SK-N-SH (cell line): ENCODE measurements at regions not wholly inside any gene's neighbourhood (a gene's known extent, or its start where the extent isn't known, plus 50 kb on each side); places are given as distances from the start of the nearest gene placed in this dataset.

Experiments
- CTCF ChIA-PET: fragments of 300-600, 350-600 bp; formaldehyde crosslinking; extraction: SDS; loops from one replicate; lab custom pipeline; 2021; lab: Yijun Ruan, JAX
- POLR2A ChIA-PET: fragments of 350-600 bp; sonication (Branson Sonifier 250); formaldehyde crosslinking; extraction: SDS; loops from one replicate; lab custom pipeline; 2020; ENCODE audit warnings: antibody characterized with exemption, inconsistent platforms; lab: Yijun Ruan, JAX
- DNase-seq: peaks from one replicate; pipeline ENCODE4 v3.0.0; 2012
- H2AFZ ChIP-seq: fragments of 200-600 bp; sonication (generic); 2 replicates; pipeline ENCODE4 v1.8.1; 2016; ENCODE audit warnings: antibody characterized with exemption, mild to moderate bottlenecking, low read depth
- H3F3A ChIP-seq: fragments of 200-600 bp; sonication (generic); replicated peaks from 2 replicates; pipeline ENCODE3; 2016; ENCODE audit warnings: antibody characterized with exemption, mild to moderate bottlenecking; ENCODE audit not compliant: insufficient read depth
- H3K27ac ChIP-seq, 2 experiments: fragments of 200-500 bp in 1 of 2; fragments of 200-600 bp in 1 of 2; sonication (Bioruptor generic) in 1 of 2; sonication (generic), shearing (Covaris generic) in 1 of 2; 2 replicates each; pipeline versions ENCODE4 v1.5.1 to v1.6.1; 2014 to 2016; ENCODE audit warnings: low read depth in 2 of 2, inconsistent platforms in 1 of 2, low read length in 1 of 2, mild to moderate bottlenecking in 1 of 2, mixed read lengths in 1 of 2
- H3K27me3 ChIP-seq: fragments of 200-600 bp; sonication (generic), shearing (Covaris generic); 2 replicates; pipeline ENCODE4 v1.6.1; 2016; ENCODE audit warnings: mixed run types; ENCODE audit not compliant: insufficient read depth
- H3K36me3 ChIP-seq, 2 experiments: fragments of 200-500 bp in 1 of 2; fragments of 200-600 bp in 1 of 2; sonication (Bioruptor generic) in 1 of 2; sonication (generic) in 1 of 2; replicated peaks in 1 of 2; 2 replicates each; pipeline versions ENCODE3 to v1.5.1; 2014 to 2016; ENCODE audit warnings: low read length in 1 of 2, mild to moderate bottlenecking in 1 of 2; ENCODE audit not compliant: insufficient read depth in 2 of 2, control insufficient read depth in 1 of 2
- H3K4me1 ChIP-seq, 2 experiments: fragments of 200-500 bp in 1 of 2; fragments of 200-600 bp in 1 of 2; sonication (Bioruptor generic) in 1 of 2; sonication (generic), shearing (Covaris generic) in 1 of 2; 2 replicates each; pipeline versions ENCODE4 v1.5.1 to v1.6.1; 2014 to 2016; ENCODE audit warnings: low read depth in 1 of 2, low read length in 1 of 2, mixed run types in 1 of 2; ENCODE audit not compliant: insufficient read depth in 2 of 2, control insufficient read depth in 1 of 2
- H3K4me2 ChIP-seq: fragments of 200-600 bp; sonication (generic), shearing (Covaris generic); 2 replicates; pipeline ENCODE4 v1.6.1; 2017; ENCODE audit warnings: mixed run types
- H3K4me3 ChIP-seq, 2 experiments: fragments of 200-500 bp in 1 of 2; fragments of 200-600 bp in 1 of 2; sonication (Bioruptor generic) in 1 of 2; sonication (generic), shearing (Covaris generic) in 1 of 2; 2 replicates each; pipeline versions ENCODE4 v1.5.1 to v1.8.1; 2014 to 2016; ENCODE audit warnings: low read depth in 2 of 2, inconsistent platforms in 1 of 2, low read length in 1 of 2, mild to moderate bottlenecking in 1 of 2, mixed read lengths in 1 of 2, moderate library complexity in 1 of 2
- H3K79me2 ChIP-seq: fragments of 200-600 bp; sonication (generic); 2 replicates; pipeline ENCODE4 v1.8.1; 2017; ENCODE audit warnings: mild to moderate bottlenecking; ENCODE audit not compliant: insufficient read depth
- H3K9ac ChIP-seq: fragments of 200-600 bp; sonication (generic); 2 replicates; pipeline ENCODE4 v1.6.1; 2017; ENCODE audit warnings: mixed run types
- H3K9me2 ChIP-seq: fragments of 200-600 bp; sonication (generic); 2 replicates; pipeline ENCODE4 v1.6.1; 2017; ENCODE audit warnings: mixed run types
- H3K9me3 ChIP-seq: fragments of 200-600 bp; sonication (generic); 2 replicates; pipeline ENCODE4 v1.6.1; 2017; ENCODE audit warnings: mixed run types, mild to moderate bottlenecking, moderate library complexity
- H4K20me1 ChIP-seq: fragments of 200-600 bp; sonication (generic); 2 replicates; pipeline ENCODE4 v1.6.1; 2017; ENCODE audit warnings: mild to moderate bottlenecking, mixed run types; ENCODE audit not compliant: insufficient read depth
- FOSL2 ChIP-seq: IDR thresholded peaks from 2 replicates; pipeline ENCODE4 v1.4.0; 2012; ENCODE audit warnings: low read depth, mild to moderate bottlenecking, moderate library complexity, borderline replicate concordance
- JUND ChIP-seq: IDR thresholded peaks from 2 replicates; pipeline ENCODE4 v1.4.0; 2012
- MAX ChIP-seq: IDR thresholded peaks from 2 replicates; pipeline ENCODE4 v1.4.0; 2012; ENCODE audit warnings: low read depth
- MEF2A ChIP-seq: IDR thresholded peaks from 2 replicates; pipeline ENCODE4 v1.4.0; 2012; ENCODE audit warnings: low read depth, borderline replicate concordance
- PBX3 ChIP-seq: IDR thresholded peaks from 2 replicates; pipeline ENCODE4; 2012
- POLR2AphosphoS5 ChIP-seq: IDR thresholded peaks from 2 replicates; pipeline ENCODE4 v1.6.1; 2012; ENCODE audit warnings: low read depth, low read length
- RFX5 ChIP-seq: IDR thresholded peaks from 2 replicates; pipeline ENCODE4 v1.6.1; 2012; ENCODE audit warnings: mild to moderate bottlenecking, improper control_type of control experiment, low read length
- SIN3A ChIP-seq: IDR thresholded peaks from 2 replicates; pipeline ENCODE4 v1.6.1; 2012; ENCODE audit warnings: low read depth, mild to moderate bottlenecking, low read length, moderate library complexity, borderline replicate concordance
- SMC3 ChIP-seq: IDR thresholded peaks from 2 replicates; pipeline ENCODE4 v1.6.1; 2012; ENCODE audit warnings: low read depth, low read length, improper control_type of control experiment
- TAF1 ChIP-seq: IDR thresholded peaks from 2 replicates; pipeline ENCODE4 v1.6.1; 2012; ENCODE audit warnings: low read depth, mild to moderate bottlenecking, low read length, moderate library complexity, borderline replicate concordance
- USF2 ChIP-seq: fragments of 150-350 bp; IDR thresholded peaks from 2 replicates; pipeline ENCODE4 v1.6.1; 2017; ENCODE audit warnings: antibody characterized with exemption, low read length, low read depth, borderline replicate concordance
- ZBTB33 ChIP-seq: IDR thresholded peaks from 2 replicates; pipeline ENCODE4 v1.4.0; 2012; ENCODE audit warnings: low read depth, borderline replicate concordance
- WGBS: methylation state at CpG from one replicate; pipeline ENCODE4 v1.1.6; 2017; ENCODE audit warnings: low lambda C conversion rate; 5-methylcytosine and 5-hydroxymethylcytosine counted together

- POLR2A ChIA-PET: no interaction called here
Observed at GRCh38 chr4:17380347-17380746, 131.5 kb downstream of the QDPR start.

More at GRCh38 chr4:17380347-17380746, 131.5 kb downstream of the QDPR start:
- no peak overlapping the region for H3K4me3 ChIP-seq
- H3K27ac ChIP-seq: no peak overlapping the region
- H3K9me2 ChIP-seq: no peaks in the 10 kb centered on the region
- TF ChIP-seq USF2 (no peak), RFX5 (no peak), POLR2AphosphoS5 (no peak), ZBTB33 (no peak), JUND (no peak), MEF2A (no peak), MAX (no peak), TAF1 (no peak), FOSL2 (no peak), PBX3 (no peak), SMC3 (no peak), SIN3A (no peak)
- no peaks in the 10 kb centered on the region for H3K9me3 ChIP-seq
- no peaks in the 10 kb centered on the region for H3K79me2 ChIP-seq
- no peaks in the 10 kb centered on the region for H3F3A ChIP-seq
- no peaks in the 10 kb centered on the region for H3K36me3 ChIP-seq
- H4K20me1 ChIP-seq: no peaks in the 10 kb centered on the region
- H3K4me2 ChIP-seq: no peak overlapping the region
- DNase-seq: no peak
- H3K4me1 ChIP-seq: no peaks in the 10 kb centered on the region; a peak in 1 of 4 replicates
- no peaks in the 10 kb centered on the region for H3K27me3 ChIP-seq
- H3K9ac ChIP-seq: no peak overlapping the region
- WGBS: 56% methylated on average over 2 of the region's 2 CpGs
- no peak overlapping the region for H2AFZ ChIP-seq
- CTCF ChIA-PET: interaction anchor here (1.4 kb wide), 1 partner anchor 33 kb away, joined by 3 read pairs; no protein-coding TSS in a partner anchor
